ENCODE measurements at regions not wholly inside any gene's neighbourhood (a gene's known extent, or its start where the extent isn't known, plus 50 kb on each side); places are given as distances from the start of the nearest gene placed in this dataset.

GRCh38 chr16:60329108-60329507 lies 1595.0 kb upstream of the GOT2 start:
- DNase-seq = no peak

- no peak for DNase-seq
These were observed 1594.0 kb upstream of the GOT2 start for GRCh38 chr16:60328152-60328551.

DNA sequence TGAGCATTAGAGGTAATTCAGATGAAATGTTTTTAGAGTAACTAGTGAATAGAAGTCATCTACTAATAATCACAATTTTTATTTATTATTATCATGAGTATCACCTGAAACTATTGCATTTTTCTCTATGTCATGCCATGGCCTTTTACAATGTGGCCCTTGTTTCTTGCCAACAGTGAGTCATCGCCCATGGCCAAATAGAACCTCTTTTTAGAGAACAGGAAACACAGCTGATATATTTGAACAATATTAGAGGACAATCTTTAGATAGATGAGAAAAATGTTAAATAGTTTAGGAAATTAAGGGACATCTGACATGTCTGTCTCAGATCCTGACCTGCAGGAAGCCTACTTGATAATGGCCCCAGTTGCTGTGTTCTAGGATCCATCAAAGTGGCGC lies 1584.4 kb upstream of the GOT2 start:
- no peak for DNase-seq

DNA sequence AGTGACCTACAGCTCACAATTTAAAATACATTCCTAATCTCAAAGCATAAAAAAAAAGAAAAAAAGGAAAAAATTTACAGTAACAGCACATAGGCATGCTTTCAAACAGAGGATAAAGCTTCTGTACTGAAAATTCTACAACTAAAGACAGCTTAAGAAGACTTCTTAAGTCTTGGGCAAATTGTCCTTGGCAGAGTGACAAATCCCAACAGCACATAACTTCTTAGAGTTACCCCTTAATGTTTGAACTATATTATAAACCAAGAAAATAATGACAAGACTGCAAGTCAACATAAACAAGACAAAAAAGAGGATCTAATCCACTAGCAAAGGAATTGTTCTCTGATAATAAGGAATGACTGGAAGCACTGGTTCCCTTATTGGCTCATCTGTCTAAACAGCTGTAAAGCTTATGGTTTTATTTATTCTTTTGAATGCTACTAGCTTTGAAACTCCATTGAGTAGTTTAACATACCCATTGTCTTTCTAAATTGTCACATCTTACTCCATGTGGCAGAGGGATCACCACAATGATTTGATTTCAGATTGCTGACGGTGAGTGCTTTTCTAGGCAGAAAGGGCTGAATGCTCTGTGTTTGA lies 1576.8 kb upstream of the GOT2 start:
- no peak for DNase-seq

- no peak for DNase-seq
These were observed 1570.6 kb upstream of the GOT2 start for GRCh38 chr16:60304720-60305119.

- no peak for DNase-seq
These were observed 1570.0 kb upstream of the GOT2 start for GRCh38 chr16:60304066-60304465.

- DNase-seq = no peak
These were observed 1568.6 kb upstream of the GOT2 start for GRCh38 chr16:60302676-60303075.

- no peak for DNase-seq
These were observed 1568.1 kb upstream of the GOT2 start for GRCh38 chr16:60302261-60302660.

GRCh38 chr16:60299241-60299776 lies 1565.2 kb upstream of the GOT2 start:
- no peak for DNase-seq

GRCh38 chr16:60295451-60295850 lies 1561.3 kb upstream of the GOT2 start:
- DNase-seq = no peak

DNA sequence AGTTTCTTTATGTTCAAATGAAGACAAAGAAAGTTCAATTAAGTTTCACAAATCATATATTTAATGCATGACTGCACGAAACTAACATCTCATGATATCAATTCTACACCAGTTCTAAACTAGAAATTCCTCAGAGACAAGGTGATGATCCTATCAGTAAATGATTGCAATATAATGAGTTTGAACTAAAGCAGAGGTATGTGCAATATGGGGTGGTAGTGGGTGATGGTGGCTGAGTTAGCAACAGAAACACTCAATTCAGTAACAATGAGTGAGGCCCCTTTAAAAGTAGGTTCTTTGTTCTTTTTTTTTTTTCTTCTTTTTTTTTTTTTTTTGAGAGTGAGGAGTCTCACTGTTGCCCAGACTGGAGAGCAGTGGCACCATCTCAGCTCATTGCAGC lies 1551.7 kb upstream of the GOT2 start:
- no peak for DNase-seq

DNA sequence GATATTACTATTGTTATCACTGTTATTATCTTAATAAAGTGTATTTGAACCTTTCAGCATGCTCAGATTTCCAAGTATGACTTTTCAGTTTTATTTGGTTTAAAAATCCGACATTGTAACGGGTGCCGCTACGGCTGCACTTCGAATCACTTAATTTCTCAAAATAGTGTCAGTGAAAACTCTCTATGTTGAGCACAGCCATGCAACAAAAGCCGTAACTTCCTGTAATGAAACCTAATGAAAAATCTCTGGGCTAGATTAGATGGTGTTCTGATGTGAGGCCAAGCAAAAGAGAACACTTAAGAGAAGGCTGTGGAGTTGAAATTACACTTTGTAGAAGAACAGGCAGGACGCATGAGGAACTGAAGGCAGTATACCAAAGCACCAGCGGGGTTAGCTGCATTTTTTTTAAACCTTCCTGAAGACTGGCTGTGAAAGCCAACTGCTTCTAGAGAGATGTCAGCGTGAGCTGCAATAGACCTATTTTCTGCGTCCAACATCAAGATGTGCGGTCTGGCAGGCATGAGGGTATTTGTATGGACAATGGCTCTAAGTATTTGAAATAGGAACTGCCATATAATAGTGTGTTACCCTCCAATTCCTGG lies 1545.0 kb upstream of the GOT2 start:
- no peak for DNase-seq

DNA sequence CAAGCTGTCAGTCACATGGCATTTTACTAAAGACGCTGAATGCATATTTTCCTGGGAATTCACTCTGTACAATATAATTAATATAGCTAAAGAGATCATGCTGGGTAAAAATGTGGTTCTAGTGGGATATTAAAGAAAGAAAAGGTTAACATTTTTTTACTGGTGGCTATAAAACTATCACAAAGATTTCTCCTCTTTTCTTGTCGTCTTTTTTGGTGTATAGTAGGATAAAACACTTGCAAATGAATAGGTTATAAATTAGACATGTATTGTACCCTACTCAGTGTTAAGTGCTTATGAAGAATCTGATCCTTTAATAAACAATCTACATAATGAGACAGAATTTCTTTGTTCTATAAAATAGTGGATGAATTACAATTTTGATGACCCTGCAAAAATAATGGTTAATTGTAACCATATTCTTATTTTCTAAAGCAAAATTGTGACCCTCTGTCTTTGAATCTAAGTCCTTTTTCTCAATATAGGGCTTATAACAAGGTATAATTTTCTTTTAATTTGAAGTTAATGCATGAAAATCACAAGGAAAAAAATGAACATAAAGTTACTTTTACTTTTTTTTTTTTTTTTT lies 1540.4 kb upstream of the GOT2 start:
- no peak for DNase-seq

GRCh38 chr16:60271781-60272180 lies 1537.7 kb upstream of the GOT2 start:
- no peak for DNase-seq

DNA sequence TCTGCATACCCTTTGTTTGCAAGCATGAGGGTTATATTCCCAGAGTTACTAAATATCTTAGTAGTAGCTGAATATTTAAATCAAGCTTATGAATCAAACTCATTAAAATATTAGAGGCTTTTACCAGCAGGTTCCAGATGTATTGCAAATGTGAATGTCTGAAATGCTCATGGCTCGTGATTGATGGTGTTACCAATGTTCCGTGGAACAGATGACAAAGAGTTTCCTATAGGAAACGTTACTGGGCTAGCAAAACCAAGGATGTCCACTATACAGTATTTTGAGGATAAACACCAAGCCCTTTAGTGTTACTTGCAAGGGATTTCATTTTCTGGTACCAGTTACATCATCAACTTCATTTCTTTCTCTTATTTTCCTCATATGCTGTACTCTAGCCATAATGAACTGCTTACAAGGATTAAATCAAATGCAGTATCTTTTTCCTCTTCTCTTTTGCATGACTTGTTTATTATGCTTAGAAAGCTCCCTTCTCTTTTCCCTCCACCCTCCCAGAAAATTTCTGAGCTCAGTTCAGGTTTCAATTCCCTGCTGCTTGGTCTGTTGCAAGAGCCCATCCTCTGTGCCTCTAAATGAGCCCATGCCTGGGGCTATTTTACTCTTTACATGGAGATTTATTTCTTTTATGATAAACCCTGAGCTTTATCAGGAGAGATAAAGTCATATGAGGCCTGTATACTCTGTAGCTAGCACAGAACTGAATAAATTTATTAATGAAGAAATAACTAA lies 1537.1 kb upstream of the GOT2 start:
- DNase-seq = no peak

DNA sequence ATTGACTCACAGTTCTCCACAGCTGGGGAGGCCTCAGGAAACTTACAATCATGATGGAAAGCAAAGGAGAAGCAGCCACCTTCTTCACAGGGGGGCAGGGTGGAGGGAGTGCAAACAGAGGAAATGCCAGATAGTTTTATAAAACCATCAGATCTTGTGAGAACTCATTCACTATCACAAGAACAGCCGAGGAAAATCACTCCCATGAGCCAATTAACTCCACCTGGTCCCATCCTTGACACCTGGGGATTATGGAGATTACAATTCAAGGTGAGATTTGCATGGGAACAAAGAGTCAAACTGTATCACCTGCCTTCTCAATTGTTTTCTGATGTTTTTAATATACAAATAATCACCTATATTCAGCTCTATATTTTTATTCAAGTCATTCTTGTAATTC lies 1527.3 kb upstream of the GOT2 start:
- no peak for DNase-seq

GRCh38 chr16:60259956-60260355 lies 1525.8 kb upstream of the GOT2 start:
- DNase-seq = no peak

GRCh38 chr16:60246086-60246485 lies 1512.0 kb upstream of the GOT2 start:
- no peak for DNase-seq

DNA sequence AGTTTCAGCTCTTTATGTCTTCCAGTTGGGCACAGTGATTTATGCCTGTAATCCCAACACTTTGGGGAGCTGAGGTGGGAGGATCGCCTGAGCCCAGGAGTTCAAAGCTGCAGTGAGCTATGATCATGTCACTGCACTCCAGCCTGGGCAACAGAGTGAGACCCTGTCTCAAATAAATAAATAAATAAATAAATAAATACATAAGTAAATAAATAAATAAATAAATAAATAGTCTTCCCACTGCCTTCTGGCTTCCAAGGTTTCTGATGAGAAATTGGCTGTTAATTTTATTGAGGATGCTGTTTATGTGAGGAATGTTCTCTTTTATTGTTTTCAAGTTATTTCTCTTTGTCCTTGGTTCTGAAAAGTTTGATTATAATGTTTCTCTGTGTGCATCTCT lies 1507.6 kb upstream of the GOT2 start:
- DNase-seq = no peak

GRCh38 chr16:60230666-60231065 lies 1496.5 kb upstream of the GOT2 start:
- no peak for DNase-seq

- no peak for DNase-seq
These were observed 1491.4 kb upstream of the GOT2 start for GRCh38 chr16:60225541-60225940.

- no peak for DNase-seq
These were observed 1483.7 kb upstream of the GOT2 start for GRCh38 chr16:60217787-60218186.

DNA sequence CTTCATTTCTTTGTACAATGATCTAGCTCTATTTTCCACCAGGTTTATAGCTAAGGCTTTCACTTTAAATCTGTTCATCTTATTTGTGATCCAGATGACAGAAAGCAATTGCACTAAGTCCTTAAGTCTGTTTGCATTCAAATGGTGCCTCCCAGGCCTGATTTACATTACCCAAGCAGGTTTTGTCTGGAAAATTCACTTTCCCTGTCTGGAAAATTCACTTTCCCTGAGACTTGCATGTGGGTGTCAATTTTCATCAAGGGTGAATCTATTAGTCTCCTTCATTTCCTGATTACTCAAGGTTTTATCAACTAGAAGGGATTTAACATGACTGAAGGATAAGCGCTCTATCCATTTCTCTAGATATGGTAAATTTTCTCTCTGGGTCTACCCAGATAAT lies 1480.2 kb upstream of the GOT2 start:
- no peak for DNase-seq

DNA sequence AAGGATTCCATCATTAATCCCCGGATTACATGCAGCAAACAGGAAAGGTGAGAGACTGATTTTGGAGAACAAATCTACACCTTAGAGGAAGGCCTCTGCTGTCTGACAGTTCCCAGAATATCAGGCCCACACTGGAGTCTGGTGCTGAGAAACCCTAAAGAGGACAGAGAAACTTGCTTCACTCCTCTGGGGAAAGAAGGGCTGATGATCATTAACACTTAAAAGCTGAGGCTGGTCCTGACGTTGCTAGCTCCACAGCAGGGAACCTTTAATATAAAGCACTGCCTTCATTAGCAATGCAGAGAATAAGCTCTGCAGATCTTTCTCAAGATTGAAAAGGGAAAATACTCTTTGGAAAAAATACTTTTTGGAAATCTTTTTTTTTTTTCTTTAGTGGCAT lies 1472.4 kb upstream of the GOT2 start:
- DNase-seq = no peak

Measured in activated CD8-positive, alpha-beta memory T cell treated with anti-CD3 and anti-CD28 coated beads, Interleukin-2, amount 50 U/mL, for 4 hours (primary cell).